ENCODE measurements at regions not wholly inside any gene's neighbourhood (a gene's known extent, or its start where the extent isn't known, plus 50 kb on each side); places are given as distances from the start of the nearest gene placed in this dataset.

- TF ChIP-seq CTCF (conservative IDR thresholded peaks at IDR 0.05; ENCODE audit: low read depth, low read length), result no peak
- no peak for TF ChIP-seq EZH2phosphoT487 (IDR thresholded peaks at IDR 0.05; ENCODE audit: borderline replicate concordance, low read length)
Measured at GRCh38 chr3:109643590-109643989, 306.2 kb upstream of the DPPA4 start.

Data from PC-3 (cell line).